Activated CD8-positive, alpha-beta T cell treated with anti-CD3 and anti-CD28 coated beads for 36 hours (primary cell): ENCODE measurements at regions not wholly inside any gene's neighbourhood (a gene's known extent, or its start where the extent isn't known, plus 50 kb on each side); places are given as distances from the start of the nearest gene placed in this dataset.

ENCODE experiments used
- ATAC-seq: fragments of 200-7000 bp; cut with Tn5 transposase; one replicate; pipeline ENCODE4 v1.10.0; 2021; ENCODE audit warnings: mild to moderate bottlenecking, moderate library complexity
- CTCF ChIA-PET: fragments of 350-600 bp; sonication (Branson Sonifier 250); formaldehyde crosslinking; loops from one replicate; lab custom pipeline; 2021; ENCODE audit warnings: antibody characterized with exemption; lab: Charles Lee
- POLR2A ChIA-PET: fragments of 350-600 bp; sonication (Branson Sonifier 250); formaldehyde crosslinking; loops from one replicate; lab custom pipeline; 2021; ENCODE audit warnings: antibody characterized with exemption; lab: Charles Lee
- DNase-seq: peaks from one replicate; pipeline ENCODE4 v3.0.0-alpha.2; 2020
- H3K27ac Mint-ChIP-seq: one replicate; pipeline ENCODE4 v1.8.0; 2021; ENCODE audit warnings: mild to moderate bottlenecking, mixed read lengths
- H3K27me3 Mint-ChIP-seq: one replicate; pipeline ENCODE4 v1.8.0; 2021; ENCODE audit warnings: mixed read lengths
- H3K36me3 Mint-ChIP-seq: one replicate; pipeline ENCODE4 v1.8.0; 2021; ENCODE audit warnings: low read depth, mixed read lengths
- H3K4me1 Mint-ChIP-seq: one replicate; pipeline ENCODE4 v1.8.0; 2021; ENCODE audit warnings: low read depth, mixed read lengths
- H3K4me3 Mint-ChIP-seq: one replicate; pipeline ENCODE4 v1.8.0; 2021; ENCODE audit warnings: mild to moderate bottlenecking, moderate library complexity, mixed read lengths
- H3K9me3 Mint-ChIP-seq: one replicate; pipeline ENCODE4 v1.8.0; 2021; ENCODE audit warnings: mixed read lengths
- CTCF ChIP-seq: fragments of 200-600 bp; IDR thresholded peaks from one replicate; pipeline ENCODE4 v1.8.0; 2022; ENCODE audit warnings: antibody characterized with exemption, mild to moderate bottlenecking
- intact Hi-C: fragments of 100-400 bp; cut with micrococcal nuclease; formaldehyde crosslinking; loops from one replicate; pipeline ENCODE4 v1.10.0; 2022

GRCh38 chrX:134736356-134736755 lies 60.6 kb downstream of the PABIR2 start:
- Mint-ChIP-seq H3K4me1 (no peaks in the 10 kb centered on the region), H3K27ac (no peak overlapping the region), H3K9me3 (no peaks in the 10 kb centered on the region), H3K27me3 (no peaks in the 10 kb centered on the region), H3K36me3 (no peaks in the 10 kb centered on the region), H3K4me3 (no peak overlapping the region)
- DNase-seq (no peak), ATAC-seq (no peak)
- ChIA-PET POLR2A (no interaction called here), CTCF (no interaction called here)
- intact Hi-C loops, result no loop called here
- TF ChIP-seq CTCF, result no peak

GRCh38 chrX:134735015-134735414 lies 62.0 kb downstream of the PABIR2 start:
- ChIA-PET POLR2A (no interaction called here), CTCF (no interaction called here)
- no peak for TF ChIP-seq CTCF
- H3K36me3 Mint-ChIP-seq, result no peaks in the 10 kb centered on the region
- DNase-seq (no peak), ATAC-seq (no peak)
- no peaks in the 10 kb centered on the region for H3K4me1 Mint-ChIP-seq
- intact Hi-C loops, result no loop called here
- no peaks in the 10 kb centered on the region for H3K27me3 Mint-ChIP-seq
- no peak overlapping the region for H3K27ac Mint-ChIP-seq
- no peak overlapping the region for H3K4me3 Mint-ChIP-seq
- H3K9me3 Mint-ChIP-seq, result no peaks in the 10 kb centered on the region

- H3K27ac Mint-ChIP-seq, result no peak overlapping the region
- no peak overlapping the region for H3K4me3 Mint-ChIP-seq
- no peak for TF ChIP-seq CTCF
- H3K9me3 Mint-ChIP-seq, result no peaks in the 10 kb centered on the region
- intact Hi-C loops, result no loop called here
- no peak for ATAC-seq
- no peaks in the 10 kb centered on the region for H3K4me1 Mint-ChIP-seq
- CTCF ChIA-PET, result no interaction called here
- no peaks in the 10 kb centered on the region for H3K36me3 Mint-ChIP-seq
- POLR2A ChIA-PET, result no interaction called here
- no peaks in the 10 kb centered on the region for H3K27me3 Mint-ChIP-seq
- no peak for DNase-seq
Observed at GRCh38 chrX:134734466-134734952, 62.5 kb downstream of the PABIR2 start.

GRCh38 chrX:134733591-134733990 lies 63.4 kb downstream of the PABIR2 start:
- H3K9me3 Mint-ChIP-seq, result no peaks in the 10 kb centered on the region
- no peaks in the 10 kb centered on the region for H3K27me3 Mint-ChIP-seq
- intact Hi-C loops, result no loop called here

GRCh38 chrX:134732676-134733075 lies 64.3 kb downstream of the PABIR2 start:
- no peak overlapping the region for H3K4me3 Mint-ChIP-seq
- intact Hi-C loops, result no loop called here

More at GRCh38 chrX:134733591-134733990, 63.4 kb downstream of the PABIR2 start:
- Mint-ChIP-seq H3K36me3 (no peaks in the 10 kb centered on the region), H3K27ac (no peak overlapping the region), H3K4me1 (no peaks in the 10 kb centered on the region), H3K4me3 (no peak overlapping the region)
- POLR2A ChIA-PET, result no interaction called here
- no peak for TF ChIP-seq CTCF
- no peak for DNase-seq
- CTCF ChIA-PET, result no interaction called here
- ATAC-seq, result no peak

More at GRCh38 chrX:134732676-134733075, 64.3 kb downstream of the PABIR2 start:
- H3K36me3 Mint-ChIP-seq, result no peaks in the 10 kb centered on the region
- H3K4me1 Mint-ChIP-seq, result no peaks in the 10 kb centered on the region
- no peak for TF ChIP-seq CTCF
- no peak overlapping the region for H3K27ac Mint-ChIP-seq
- DNase-seq (no peak), ATAC-seq (no peak)
- no peaks in the 10 kb centered on the region for H3K9me3 Mint-ChIP-seq
- CTCF ChIA-PET, result no interaction called here
- POLR2A ChIA-PET, result no interaction called here
- H3K27me3 Mint-ChIP-seq, result no peaks in the 10 kb centered on the region
